HuH-7.5 (cell line): ENCODE measurements at regions not wholly inside any gene's neighbourhood (a gene's known extent, or its start where the extent isn't known, plus 50 kb on each side); places are given as distances from the start of the nearest gene placed in this dataset.

Experiments
- DNase-seq: peaks from one replicate; pipeline ENCODE4 v3.0.0; 2011; ENCODE audit warnings: low spot score

DNA sequence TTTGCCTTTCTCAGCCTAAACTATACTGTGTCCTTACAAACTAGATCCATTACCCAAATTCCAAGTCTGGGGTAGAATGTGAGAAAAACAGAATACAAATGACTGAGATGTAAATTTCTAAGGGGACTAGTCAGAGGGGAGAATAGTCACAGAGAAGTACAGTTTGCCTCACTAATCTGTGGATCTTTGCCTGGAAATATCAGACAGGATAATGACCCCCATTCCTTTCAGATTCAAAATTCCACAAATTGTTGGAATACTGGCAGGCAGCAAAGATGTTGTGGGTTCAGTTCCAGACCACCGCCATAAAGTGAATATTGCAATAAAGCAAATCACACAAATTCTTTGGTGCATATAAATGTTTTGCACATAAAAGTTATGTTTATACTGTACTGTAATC, 762.8 kb upstream of the NR2F2 start:
- DNase-seq: no peak

DNA sequence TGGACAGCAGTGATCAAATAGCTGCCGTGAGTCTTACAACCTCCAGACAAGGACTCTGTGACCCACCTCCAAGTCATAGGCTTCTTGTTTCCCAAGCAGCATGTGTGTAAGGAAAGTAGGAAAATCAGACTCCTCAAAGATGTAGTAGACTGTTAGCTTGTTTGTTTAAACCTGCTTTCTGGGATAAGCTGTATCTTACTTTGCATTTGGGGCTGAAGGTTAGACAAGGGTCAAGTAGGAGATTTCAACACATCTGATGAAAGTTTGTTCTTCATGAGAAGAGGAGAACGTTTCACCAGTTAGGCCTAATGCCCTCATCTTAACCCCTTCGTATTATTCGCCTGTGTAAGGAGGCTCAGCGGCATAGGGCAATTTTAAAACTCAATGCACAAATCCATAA, 756.4 kb upstream of the NR2F2 start:
- no peak for DNase-seq

DNA sequence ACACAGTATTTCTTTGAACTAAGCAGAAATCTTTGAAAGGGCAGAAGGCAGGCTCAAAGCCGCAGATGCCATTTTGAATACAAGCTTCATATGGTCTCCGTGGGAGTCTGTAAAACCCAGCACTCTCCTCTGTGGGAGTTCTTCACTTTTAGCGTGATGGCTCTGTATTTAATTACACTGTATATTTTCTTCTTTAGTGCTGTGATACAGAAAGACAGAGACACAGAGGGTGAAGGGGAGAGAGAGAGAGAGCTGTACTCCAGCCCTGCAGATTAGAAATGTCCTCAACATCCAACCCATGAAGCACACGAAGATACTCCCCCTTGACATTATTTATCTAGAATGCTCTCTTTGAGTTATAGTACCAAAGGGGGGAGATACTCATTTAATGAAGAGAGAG, 752.6 kb upstream of the NR2F2 start:
- no peak for DNase-seq

DNA sequence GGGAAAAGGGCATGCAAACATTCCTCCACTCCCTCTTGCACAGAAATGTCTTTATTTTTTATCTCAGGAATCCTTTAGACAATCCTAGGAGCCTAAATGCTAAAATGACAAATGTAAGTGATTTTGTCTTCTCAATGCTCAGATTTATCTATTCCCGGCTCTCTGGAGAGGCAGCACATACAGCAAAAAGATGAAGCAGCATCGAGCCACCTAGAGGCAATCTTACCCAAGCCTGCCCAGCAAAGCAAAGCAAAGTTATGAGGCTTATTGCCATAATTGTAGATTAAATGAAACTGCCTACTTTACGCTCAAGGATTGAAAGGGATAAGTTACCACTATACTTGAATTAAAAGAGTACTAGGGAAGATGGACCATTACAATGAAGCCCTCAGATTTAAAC, 750.4 kb upstream of the NR2F2 start:
- DNase-seq: no peak

DNA sequence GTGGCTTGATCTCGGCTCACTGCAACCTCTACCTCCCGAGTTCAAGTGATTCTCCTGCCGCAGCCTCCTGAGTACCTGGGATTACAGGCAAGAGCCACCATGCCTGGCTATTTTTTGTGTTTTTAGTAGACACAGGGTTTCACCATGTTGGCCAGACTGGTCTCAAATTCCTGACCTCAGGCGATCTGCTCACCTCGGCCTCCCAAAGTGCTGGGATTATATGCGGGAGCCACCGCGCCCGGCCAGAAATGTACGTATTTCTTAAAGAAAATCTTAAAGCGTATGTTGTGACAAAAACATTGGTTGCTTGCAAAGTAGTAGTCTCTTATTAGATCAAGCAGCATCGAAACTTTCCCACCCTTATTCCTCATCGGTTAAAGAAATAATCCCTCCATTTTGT, 748.9 kb upstream of the NR2F2 start:
- no peak for DNase-seq

DNA sequence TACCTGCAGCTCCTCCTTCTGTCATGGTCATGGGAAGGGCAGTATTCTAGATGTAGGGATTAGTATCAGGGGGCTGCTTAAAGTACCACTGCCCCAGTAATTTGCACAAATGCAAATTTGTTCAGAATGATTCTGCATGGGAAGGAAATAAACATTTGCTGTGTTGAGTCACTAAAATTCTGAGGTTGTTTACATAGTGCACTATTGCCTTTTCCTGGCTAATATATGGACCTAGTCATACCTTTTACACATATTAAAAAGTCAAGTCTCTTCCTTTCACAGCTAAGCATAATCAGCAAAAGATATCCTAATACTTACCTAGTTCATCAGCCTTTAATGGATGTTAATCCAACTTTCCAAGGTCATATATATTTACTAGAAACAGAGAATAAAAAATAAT, 746.4 kb upstream of the NR2F2 start:
- DNase-seq: no peak

DNA sequence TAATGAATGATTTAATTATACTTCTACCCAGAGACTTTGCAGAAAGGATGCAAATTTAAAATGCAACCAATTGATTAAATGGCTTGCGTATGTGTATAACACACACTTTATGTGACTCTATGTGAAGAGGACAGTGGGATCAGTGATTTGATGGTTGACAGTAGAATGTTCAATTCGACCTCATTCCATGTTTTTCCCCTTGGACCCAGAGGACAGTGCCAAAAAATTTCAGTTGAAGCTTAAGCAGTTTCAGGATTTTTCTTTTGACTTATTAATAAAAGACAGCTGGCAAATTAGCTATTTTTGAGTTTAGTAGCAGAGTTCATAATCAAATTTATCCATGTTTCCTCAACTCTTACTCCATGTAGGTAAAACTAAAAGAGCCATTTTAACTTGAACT, 742.4 kb upstream of the NR2F2 start:
- no peak for DNase-seq

DNA sequence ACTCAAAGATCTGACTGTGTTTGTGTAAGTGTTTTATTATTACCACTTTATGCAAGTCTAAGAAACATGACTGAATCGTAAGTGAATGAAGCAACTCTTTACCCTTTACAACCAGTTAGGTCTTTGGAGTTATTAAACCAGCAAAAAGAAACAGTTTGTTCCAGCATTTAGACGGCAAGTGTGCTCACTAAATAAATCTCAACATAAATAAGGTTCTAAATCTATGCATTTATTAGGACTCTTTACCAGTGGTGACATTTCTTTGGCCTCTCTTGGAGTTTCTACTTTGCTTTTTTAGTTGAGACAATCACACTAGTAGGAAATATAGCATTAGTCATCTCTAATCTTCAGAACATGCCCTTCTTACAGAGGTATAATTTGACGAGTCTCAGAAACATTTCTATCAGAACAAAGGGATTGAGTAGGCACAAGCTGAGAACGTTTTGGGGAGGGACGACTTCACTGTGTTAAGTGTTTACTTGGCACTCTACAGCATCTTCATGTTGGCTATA, 739.9 kb upstream of the NR2F2 start:
- no peak for DNase-seq

DNA sequence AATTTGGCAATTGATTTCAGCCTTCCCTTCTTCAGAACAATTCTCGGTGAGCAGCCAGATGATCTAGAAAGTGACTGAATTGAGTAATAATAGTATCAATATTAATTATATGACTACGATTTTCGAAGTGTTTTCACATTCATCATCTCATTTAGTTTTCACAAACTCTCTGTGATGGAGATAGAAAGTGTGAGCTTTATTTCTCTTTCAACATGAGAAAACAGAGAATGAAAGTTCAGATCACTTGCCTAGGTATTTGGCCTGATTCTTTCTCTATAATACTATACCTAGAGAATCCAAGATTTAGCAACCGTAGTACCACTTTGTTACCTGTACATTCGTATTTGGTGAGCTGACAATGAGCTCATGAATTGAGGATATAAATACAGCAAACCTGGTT, 739.2 kb upstream of the NR2F2 start:
- DNase-seq: no peak

DNA sequence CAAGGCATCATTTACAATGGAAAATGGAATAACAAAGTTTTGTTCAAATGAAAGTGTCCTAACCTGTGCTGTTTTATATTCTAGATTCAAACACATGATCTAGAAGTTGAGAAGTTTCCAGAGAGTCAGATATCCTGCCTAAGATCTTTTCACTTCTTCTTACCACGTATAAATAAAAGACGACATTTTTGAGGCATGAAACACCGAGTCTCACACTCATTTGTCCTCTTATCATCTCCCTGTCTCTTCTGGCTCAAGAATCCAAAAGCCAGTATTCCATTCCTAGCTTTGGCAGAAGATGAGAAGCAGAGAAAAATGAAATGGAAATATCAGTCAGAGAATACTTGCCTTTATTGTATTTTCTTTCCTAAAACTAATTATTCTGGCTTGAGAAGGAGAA, 738.6 kb upstream of the NR2F2 start:
- no peak for DNase-seq

DNA sequence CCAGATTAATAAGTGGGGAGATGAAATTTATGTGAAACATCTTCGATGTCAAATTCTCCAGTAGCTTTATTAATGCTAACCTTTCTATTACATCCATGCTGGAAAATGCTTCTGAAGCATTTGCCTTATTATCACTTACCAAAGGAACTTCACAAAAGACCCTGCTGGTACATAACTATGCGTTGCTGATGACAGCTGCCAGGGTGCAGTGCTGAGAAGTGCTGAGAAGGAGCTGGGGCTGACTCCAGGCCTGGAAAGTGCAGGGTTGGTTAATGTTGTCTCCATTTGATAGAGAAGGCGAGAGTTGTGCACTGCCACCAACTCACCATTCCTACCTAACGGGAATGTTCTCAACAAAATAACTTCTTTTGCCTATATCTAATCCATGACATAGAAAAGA, 736.0 kb upstream of the NR2F2 start:
- DNase-seq: no peak

DNA sequence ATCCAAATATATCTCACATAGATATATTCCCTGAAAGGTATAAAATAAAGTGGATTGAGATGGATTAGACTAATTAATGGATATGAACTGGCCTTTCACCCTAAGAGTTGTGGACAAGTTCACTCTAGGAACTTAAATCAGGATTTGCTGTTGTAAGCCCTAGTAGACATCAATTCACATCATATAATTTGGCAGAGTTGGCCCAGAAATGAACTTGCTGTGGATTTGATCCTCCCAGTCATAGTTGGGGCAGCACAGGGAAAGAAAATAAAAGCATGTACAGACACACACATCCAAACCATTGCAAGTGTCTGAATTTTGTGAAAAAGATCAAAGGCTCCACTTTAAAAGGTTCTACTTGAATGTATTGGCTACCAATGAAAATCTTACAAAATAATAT, 734.7 kb upstream of the NR2F2 start:
- DNase-seq: no peak

DNA sequence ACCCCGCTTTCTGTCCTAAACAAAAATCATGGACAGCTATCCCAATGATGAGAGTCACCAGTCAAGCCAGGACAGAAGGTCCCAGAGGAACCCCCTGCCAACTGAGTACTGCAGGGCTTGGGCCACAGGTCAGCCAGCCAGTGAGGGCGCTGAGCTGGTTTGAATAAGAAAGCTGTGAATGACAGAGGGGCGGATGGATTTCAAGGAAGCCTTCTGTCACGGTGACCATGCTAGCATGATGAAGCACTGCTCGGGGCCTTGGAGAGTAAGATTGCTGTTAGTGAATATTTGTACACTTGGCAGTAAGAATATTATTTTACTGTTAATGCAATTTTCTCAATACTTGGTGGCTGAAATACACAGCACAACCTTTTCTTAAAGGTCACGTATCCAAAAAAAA, 734.0 kb upstream of the NR2F2 start:
- no peak for DNase-seq

DNA sequence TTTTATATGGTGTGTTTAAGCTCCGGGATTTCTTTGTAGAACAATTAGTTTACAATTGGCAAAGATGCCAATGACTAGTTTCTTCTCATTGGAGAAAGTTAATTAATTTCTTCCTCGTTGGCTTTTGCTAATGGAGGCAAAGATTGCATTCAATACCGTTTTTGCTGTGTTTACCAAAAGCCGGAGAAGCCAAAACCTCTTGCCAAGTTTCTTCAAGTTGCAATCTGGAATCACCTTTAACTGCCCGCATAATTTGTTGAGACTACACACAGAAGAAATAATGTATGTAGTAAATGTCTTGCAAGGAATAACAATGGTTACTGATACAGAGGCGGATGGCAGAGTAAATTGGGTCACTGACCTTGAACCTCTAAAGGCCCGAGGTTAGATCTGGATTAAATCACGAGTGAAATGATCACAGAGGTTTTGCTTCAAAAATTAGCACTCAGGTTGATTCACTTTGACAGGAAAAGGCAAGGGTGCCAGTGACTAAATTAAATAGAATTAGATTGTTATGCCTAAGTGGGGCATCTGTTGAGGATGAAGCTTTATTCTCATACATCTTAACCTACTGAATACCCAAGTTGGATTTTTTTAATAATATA, 732.1 kb upstream of the NR2F2 start:
- DNase-seq: no peak

DNA sequence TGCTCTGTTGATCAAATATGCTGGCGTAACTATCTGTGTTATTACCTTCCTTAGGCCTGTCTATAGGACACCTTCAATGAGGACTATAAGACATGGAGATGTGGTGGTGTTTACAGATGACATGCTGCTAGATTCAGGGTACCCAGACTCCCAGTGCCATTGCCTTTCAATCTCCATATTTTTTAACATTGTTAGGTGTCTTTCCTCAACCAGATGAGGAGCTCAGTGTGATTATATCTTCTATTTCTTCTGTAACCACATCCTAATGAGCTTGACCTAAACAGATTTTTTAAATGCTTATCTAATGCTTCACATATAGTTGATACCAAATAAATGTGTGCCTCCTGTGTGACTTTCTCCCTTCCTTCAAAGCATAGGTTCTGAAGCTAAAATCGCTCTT, 730.1 kb upstream of the NR2F2 start:
- DNase-seq: no peak

DNA sequence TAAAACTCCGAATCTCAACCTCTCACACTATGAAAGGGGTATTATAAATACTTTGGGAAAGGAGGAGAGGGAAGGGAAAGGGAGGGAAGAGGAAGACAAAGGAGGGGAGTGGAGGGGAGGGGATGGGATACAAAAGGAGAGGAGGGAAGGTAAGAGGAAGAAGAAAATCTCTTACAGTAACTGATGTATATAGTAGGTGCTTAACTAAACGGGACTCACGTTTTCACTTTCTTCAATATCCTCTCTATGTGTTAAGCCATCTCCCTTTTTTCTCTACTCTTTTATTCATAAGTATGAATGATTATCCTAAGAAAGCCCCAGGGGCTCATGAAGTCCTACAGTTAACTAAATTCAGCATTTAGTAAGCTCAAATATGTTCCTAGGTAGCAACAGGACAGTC, 729.6 kb upstream of the NR2F2 start:
- DNase-seq: no peak

DNA sequence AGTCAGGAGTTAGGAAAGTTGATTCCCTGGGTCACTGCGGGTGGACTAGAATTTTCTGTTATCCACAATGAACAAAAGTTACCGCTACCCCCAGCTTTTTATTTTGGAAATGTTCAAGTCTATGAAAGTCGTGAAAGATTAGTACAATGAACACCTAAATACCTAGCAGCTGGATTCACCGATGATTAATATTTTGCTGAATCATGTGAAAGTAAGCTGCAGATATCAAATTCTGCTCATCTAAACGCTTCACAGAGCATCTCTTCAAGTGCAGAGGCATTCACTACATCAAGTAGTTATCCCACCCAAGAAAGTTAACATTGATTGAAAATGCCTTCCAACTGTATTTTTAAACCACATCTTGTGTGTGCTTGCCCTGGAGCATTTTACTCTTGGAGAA, 729.0 kb upstream of the NR2F2 start:
- DNase-seq: no peak

DNA sequence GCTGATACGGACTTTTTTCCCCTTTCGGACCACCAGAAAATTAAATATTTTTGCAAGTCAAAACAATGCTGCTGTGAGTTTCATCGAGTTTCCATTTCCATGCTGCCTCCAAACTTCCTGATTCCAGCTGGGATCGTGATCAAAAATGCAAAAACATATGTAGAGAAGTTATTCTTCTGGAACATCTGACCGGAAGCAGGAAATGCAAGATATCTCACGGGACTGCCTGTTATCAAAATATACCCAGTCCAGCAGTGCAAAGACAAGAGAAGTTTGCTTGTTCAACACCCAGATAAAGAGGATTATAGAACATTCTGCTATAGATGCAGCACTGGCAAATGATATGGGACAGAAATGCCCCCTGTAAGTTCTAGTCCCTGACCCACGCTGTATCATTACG, 726.7 kb upstream of the NR2F2 start:
- DNase-seq: no peak

DNA sequence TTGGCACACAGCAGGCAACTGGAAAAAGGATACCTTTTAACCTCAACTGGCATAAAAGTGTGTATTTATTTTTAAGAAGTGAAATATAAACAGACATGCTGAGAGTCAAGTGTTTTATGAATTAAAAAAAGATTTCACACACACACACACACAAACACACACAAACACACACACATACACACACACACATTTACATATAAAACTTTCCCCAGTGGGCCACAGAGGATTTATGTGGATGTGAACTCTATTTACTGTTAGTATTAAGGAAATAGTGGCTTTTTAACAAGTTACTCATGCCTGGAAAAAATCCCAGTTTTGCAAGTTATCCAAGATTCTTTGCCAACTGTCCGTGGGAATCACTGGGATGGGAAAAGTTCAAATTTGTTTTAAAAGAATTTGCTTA, 725.9 kb upstream of the NR2F2 start:
- no peak for DNase-seq

DNA sequence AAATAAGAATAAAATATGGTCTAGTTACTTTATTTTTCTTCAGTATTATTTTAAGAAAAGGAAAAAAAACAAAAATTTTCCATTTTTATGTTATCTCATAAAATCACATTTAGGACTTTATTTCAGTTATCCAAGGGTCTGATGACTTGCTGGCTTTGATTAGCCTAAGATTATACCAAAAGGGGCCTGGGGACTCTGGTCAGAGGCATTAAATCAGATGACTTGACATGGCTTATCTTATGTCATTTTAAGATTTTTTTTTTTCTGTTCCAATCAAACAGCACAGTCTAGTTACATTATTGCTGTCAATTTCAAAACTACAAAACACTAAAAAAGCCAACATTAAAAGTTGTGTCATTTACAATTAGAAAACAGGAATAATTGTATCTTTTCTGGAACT, 725.4 kb upstream of the NR2F2 start:
- DNase-seq: no peak

DNA sequence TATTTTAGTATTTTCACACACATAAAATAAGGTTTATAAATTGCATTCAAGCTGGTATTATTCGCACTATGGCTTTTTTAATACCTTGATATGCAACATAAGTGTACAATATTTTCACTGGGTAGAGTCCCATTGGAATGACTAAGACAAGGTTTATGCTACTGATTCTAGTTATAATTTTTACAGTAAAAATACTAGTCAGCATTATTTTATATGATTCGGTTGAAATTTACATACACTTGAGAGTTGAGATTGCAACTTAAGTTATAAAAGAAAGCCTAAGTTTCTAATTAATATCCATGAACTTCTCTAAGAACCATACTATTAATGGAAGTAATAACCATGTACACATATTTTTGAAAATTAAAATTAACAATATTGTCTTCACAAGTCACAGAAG, 723.9 kb upstream of the NR2F2 start:
- DNase-seq: no peak

DNA sequence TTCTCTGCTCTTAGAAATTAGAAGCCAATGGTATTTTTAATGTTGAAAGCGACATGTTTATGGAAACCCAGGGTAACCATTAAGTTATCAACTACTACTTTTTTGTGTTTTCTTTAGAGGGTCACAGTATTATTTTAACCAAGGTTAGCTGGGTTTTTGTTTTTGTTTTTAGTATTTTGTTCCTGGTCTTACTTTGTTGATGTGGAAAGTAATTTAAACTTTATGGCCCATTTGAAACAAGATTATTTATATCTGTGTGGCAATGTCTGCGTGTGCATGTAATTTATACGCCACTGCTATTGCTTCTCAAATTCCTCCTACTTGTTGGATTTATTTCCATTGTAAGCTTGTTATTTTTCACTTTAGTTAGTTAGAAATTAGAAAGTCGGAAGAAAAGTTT, 722.1 kb upstream of the NR2F2 start:
- DNase-seq: no peak

DNA sequence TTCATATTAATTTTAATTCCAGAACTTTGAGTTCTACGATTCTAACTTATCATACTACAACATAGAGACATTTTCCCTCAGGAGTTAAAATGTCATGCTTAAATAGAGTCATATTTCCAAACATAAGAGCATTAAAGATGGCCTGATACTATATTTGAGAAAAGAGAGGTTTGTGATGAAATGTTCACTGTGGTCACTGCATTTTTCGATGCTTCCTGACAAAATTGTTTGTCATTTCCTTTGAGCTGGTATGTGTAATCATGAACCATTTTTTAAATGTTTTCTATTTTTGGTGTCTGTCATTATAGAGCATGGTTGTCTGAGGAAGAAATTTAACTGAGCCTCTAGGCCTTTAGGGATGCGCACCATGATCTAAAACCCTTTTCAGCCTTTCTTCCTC, 721.4 kb upstream of the NR2F2 start:
- DNase-seq: no peak

DNA sequence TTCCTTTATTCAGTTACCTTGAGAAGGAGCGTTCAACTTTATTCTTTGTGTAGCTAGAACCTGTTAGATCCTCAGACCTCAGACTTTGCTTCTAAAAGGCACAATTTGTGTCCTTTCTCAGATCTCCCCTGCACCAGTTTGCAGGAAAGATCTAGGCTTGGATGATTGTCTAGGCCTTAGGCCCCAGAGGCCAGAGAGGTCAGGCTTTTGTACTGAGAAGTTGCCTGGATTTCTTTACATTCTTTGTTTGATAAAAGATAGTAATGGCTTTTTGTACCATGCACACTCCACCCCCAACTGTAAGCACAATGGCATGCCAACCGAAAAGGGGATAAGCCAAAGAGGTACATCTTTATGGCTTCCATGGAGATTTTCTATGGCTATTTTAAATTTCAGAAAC, 719.6 kb upstream of the NR2F2 start:
- DNase-seq: no peak

DNA sequence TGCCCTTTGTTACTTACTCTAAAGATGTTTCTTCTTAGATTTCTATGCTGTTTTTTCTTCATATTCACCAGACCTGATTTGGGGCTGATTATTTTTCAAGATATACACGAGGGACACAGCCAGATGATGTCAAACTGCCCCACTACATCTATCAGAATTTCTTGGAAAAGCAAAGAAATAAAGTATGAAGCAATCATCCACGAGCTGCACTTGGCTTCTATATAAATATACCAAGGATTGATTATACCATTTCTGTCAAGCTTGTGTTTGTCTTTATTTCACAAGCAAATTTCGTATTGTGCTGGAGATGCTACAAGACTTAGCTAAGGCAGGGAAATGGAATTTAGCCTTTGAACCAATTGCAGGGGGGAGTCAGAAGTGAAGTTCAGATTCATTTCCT, 715.1 kb upstream of the NR2F2 start:
- no peak for DNase-seq
